GM12878 (cell line): ENCODE measurements at regions not wholly inside any gene's neighbourhood (a gene's known extent, or its start where the extent isn't known, plus 50 kb on each side); places are given as distances from the start of the nearest gene placed in this dataset.

Source experiments
- CBX3 ChIP-seq: fragments of 200-600 bp; sonication (generic); IDR thresholded peaks from 2 replicates; pipeline ENCODE4 v1.6.1; 2016; ENCODE audit warnings: low read depth, borderline replicate concordance
- WRNIP1 ChIP-seq: IDR thresholded peaks from 2 replicates; pipeline ENCODE4 v1.6.1; 2011; ENCODE audit warnings: low read depth, low read length, improper control_type of control experiment, borderline replicate concordance
- ZNF207 ChIP-seq: fragments of 450-650 bp; IDR thresholded peaks from 2 replicates; pipeline ENCODE4 v1.6.1; 2014; ENCODE audit warnings: antibody characterized with exemption, mild to moderate bottlenecking, borderline replicate concordance
- ZNF24 ChIP-seq: fragments of 450-650 bp; IDR thresholded peaks from 2 replicates; pipeline ENCODE4 v1.6.1; 2017; ENCODE audit warnings: antibody characterized with exemption, mild to moderate bottlenecking
- TF ChIP-seq, protein P1 (sequence below): fragments of 450-650 bp; formaldehyde crosslinking; IDR thresholded peaks from 2 replicates; pipeline ENCODE4 v1.4.0; 2022; ENCODE audit warnings: mild to moderate bottlenecking, moderate library complexity
- TF ChIP-seq, protein P2 (sequence below), 3 experiments: IDR thresholded peaks in 2 of 3; conservative IDR thresholded peaks in 1 of 3; 2 replicates each; pipeline ENCODE4 v1.5.1; 2011; ENCODE audit warnings: low read depth in 3 of 3, low read length in 3 of 3, mild to moderate bottlenecking in 3 of 3, control low read depth in 2 of 3, moderate library complexity in 2 of 3, inconsistent platforms in 1 of 3, mixed read lengths in 1 of 3; ENCODE audit not compliant: control insufficient read depth in 2 of 3, insufficient read depth in 1 of 3; ENCODE audit errors: extremely low read depth in 1 of 3

DNA sequence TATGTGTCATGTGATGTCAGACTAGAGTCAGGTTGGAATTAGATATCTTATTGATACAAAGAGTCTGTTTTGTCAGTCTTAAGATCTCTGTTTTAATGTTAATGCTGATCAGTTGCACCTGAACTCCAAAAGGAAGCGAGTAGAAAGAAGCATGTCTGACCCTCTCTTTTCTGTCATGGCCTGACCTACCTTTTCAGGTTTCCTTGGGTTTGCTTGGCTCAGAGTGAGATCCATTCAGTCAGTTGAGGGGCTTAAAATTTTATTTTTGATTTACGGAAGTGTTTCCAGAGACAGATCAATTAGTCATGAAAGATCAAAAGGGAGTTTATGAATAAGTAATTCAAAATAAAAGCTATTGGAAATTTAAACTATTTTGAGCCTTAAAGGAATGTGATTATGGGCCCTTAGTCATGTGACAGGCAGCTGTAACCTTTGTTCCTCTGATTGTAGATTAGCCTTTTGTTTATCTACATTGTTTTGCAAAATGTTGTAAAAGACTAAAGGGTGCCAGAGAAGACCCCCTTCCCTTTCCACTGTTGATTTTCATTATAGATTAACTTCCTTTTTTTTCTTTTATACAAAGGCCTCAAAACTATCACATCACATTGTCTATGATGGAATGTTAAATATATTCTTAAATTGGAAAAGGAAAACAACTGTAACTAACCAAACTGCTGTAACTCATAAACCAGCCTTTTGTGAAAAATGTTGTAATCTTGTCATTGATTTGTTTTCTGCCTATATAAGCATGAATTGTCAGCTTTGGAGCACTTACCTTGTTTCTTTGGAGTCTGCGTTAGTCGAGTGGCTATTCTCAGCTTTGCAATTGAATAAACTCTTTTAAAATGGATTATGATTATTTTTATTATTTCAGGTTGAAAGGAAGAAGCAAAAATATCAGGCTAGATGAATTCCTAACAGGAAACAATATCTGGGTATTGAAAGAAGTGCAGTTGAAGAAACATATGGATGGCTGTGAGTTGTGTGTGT, 195.5 kb upstream of the MBL2 start (continued):
- TF ChIP-seq, protein P1, sequence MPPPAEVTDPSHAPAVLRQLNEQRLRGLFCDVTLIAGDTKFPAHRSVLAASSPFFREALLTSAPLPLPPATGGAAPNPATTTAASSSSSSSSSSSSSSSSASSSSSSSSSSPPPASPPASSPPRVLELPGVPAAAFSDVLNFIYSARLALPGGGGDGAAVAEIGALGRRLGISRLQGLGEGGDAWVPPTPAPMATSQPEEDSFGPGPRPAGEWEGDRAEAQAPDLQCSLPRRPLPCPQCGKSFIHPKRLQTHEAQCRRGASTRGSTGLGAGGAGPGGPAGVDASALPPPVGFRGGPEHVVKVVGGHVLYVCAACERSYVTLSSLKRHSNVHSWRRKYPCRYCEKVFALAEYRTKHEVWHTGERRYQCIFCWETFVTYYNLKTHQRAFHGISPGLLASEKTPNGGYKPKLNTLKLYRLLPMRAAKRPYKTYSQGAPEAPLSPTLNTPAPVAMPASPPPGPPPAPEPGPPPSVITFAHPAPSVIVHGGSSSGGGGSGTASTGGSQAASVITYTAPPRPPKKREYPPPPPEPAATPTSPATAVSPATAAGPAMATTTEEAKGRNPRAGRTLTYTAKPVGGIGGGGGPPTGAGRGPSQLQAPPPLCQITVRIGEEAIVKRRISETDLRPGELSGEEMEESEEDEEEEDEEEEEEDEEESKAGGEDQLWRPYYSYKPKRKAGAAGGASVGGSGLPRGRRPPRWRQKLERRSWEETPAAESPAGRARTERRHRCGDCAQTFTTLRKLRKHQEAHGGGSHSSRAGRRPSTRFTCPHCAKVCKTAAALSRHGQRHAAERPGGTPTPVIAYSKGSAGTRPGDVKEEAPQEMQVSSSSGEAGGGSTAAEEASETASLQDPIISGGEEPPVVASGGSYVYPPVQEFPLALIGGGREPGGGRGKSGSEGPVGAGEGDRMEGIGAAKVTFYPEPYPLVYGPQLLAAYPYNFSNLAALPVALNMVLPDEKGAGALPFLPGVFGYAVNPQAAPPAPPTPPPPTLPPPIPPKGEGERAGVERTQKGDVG (CRISPR knock-in tag) = no peak
- no peak for TF ChIP-seq WRNIP1
- no peak for TF ChIP-seq ZNF24
- no peak for TF ChIP-seq CBX3
- TF ChIP-seq, protein P2, sequence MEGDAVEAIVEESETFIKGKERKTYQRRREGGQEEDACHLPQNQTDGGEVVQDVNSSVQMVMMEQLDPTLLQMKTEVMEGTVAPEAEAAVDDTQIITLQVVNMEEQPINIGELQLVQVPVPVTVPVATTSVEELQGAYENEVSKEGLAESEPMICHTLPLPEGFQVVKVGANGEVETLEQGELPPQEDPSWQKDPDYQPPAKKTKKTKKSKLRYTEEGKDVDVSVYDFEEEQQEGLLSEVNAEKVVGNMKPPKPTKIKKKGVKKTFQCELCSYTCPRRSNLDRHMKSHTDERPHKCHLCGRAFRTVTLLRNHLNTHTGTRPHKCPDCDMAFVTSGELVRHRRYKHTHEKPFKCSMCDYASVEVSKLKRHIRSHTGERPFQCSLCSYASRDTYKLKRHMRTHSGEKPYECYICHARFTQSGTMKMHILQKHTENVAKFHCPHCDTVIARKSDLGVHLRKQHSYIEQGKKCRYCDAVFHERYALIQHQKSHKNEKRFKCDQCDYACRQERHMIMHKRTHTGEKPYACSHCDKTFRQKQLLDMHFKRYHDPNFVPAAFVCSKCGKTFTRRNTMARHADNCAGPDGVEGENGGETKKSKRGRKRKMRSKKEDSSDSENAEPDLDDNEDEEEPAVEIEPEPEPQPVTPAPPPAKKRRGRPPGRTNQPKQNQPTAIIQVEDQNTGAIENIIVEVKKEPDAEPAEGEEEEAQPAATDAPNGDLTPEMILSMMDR (IDR thresholded peaks at IDR 0.05 in 2 of 3, conservative IDR thresholded peaks at IDR 0.05 in 1 of 3; ENCODE audit: control insufficient read depth in 2 of 3, extremely low read depth in 1 of 3, insufficient read depth in 1 of 3, low read depth in 3 of 3, low read length in 3 of 3) = no peak
- no peak for TF ChIP-seq ZNF207
